ENCODE measurements at regions not wholly inside any gene's neighbourhood (a gene's known extent, or its start where the extent isn't known, plus 50 kb on each side); places are given as distances from the start of the nearest gene placed in this dataset.
"Not testable (repeated sequence)": the region's sequence is repeated elsewhere in the genome, so short reads cannot be mapped to it uniquely, and the experiment has no call there.

DNA sequence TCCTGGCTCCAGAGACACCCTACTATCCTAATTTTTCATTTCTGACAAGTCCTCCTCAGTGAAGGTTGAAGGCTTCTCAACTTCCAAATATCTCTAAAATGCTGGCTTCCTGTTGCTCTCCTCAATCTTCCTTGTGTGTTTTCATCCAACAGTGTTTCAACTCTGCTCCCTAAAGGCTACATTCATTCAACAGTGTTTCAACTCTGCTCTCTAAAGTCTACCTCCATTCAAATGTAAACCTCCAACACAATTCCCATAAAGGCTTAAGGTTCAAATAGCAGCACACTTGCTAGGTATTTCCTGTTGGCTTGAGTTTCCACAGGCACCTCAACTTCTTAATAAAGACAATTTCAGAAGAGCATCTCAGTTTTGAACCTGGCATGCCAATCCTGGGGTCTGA lies 164.8 kb downstream of the HINT1 start:
- H3K27ac ChIP-seq = no peak overlapping the region
- TF ChIP-seq, protein P1, sequence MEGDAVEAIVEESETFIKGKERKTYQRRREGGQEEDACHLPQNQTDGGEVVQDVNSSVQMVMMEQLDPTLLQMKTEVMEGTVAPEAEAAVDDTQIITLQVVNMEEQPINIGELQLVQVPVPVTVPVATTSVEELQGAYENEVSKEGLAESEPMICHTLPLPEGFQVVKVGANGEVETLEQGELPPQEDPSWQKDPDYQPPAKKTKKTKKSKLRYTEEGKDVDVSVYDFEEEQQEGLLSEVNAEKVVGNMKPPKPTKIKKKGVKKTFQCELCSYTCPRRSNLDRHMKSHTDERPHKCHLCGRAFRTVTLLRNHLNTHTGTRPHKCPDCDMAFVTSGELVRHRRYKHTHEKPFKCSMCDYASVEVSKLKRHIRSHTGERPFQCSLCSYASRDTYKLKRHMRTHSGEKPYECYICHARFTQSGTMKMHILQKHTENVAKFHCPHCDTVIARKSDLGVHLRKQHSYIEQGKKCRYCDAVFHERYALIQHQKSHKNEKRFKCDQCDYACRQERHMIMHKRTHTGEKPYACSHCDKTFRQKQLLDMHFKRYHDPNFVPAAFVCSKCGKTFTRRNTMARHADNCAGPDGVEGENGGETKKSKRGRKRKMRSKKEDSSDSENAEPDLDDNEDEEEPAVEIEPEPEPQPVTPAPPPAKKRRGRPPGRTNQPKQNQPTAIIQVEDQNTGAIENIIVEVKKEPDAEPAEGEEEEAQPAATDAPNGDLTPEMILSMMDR (conservative IDR thresholded peaks at IDR 0.05) = no peak

- H3K27ac ChIP-seq = not testable (repeated sequence)
- TF ChIP-seq, protein P1 (conservative IDR thresholded peaks at IDR 0.05) = 0 out of 2 replicates have a peak, but pooled peaks have one; percentile 10
These were observed 168.3 kb downstream of the HINT1 start for GRCh38 chr5:130996720-130997119.

DNA sequence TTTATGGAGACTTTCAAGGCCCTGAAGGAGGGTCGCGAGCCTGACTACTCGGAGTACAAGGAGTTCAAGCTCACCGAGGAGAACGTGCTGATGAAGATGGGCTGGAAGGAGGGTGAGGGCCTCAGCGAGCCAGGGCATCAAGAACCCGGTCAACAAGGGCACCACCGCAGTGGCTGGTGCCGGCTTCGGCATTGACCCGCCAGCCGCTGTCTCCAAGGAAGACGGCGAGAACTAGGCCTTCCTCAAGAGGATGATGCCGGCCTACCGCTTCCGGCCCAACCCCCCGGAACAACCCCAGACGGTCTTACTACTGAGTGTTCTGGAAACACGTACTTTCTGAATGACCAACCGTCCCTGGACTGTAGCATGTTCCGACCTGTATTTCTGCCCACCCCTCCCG lies 169.2 kb downstream of the HINT1 start:
- no peak overlapping the region for H3K27ac ChIP-seq
- TF ChIP-seq, protein P1 (conservative IDR thresholded peaks at IDR 0.05) = no peak

DNA sequence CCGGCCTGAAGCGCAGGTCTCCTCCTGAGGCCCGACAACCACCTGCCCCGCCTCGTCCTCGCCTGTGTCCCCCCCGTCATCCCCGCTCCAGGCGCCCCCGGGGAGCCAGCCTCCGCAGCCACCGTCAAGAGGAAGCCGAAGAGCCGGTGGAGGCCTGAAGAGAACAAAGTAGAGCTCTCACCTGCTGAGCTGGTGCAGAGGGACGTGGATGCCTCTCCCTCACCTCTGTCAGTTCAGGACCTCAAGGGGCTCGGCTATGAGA lies 169.9 kb downstream of the HINT1 start:
- TF ChIP-seq, protein P1 (conservative IDR thresholded peaks at IDR 0.05) = no peak
- no peak overlapping the region for H3K27ac ChIP-seq

GRCh38 chr5:130994496-130995253 lies 170.4 kb downstream of the HINT1 start:
- TF ChIP-seq, protein P1 (conservative IDR thresholded peaks at IDR 0.05) = no peak
- H3K27ac ChIP-seq = no peak overlapping the region

DNA sequence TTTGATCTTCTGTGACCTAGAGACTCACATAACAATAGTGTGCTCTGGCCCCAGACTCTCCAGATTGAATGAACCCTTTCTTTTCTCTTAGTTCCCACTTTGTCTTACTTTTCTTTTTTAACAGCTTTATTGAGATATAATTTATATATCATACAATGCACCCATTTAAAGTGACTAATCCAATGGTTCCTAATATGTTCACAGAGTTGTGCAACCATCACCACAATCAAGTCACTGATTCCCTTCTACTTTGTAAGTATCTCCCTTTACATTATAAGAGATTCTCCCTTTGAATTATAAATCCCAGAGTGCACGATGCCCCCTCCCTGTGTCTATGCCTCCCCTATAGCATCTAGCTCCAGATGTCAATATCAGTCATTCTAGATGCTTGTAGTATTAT lies 172.4 kb downstream of the HINT1 start:
- no peak overlapping the region for H3K27ac ChIP-seq
- TF ChIP-seq, protein P1 (conservative IDR thresholded peaks at IDR 0.05) = no peak

DNA sequence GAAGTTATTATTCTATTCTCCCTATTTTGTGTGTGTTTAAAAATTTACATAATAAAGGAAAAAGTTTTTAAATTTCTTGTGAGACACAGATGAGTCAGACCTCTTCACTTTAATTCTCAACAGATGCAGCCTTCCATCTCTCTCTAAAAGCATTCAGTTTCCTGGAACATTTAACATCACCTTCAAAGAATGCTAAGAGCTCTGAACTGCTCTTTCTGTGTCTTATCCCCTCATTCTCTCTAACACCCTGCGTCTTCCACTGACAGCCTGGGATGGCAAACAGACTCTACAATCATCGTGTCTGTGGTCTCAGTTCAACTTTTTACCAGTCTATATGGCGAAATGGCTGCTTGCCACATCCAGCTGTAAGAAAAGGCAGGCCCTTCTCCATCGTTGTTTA lies 173.0 kb downstream of the HINT1 start:
- no peak overlapping the region for H3K27ac ChIP-seq
- TF ChIP-seq, protein P1 (conservative IDR thresholded peaks at IDR 0.05) = no peak

Data from VCaP (cell line).